NCI-H524 treated with DMSO at 0.1 percent for 48 hours (cell line): ENCODE measurements at regions not wholly inside any gene's neighbourhood (a gene's known extent, or its start where the extent isn't known, plus 50 kb on each side); places are given as distances from the start of the nearest gene placed in this dataset.
A peak's percentile ranks its signal among the peaks of the same experiment; 100 is the strongest.
"Not testable (repeated sequence)": the region's sequence is repeated elsewhere in the genome, so short reads cannot be mapped to it uniquely, and the experiment has no call there.

Experiments used
- DNase-seq: peaks from one replicate; lab custom pipeline; 2025; lab: John Stamatoyannopoulos, UW

DNA sequence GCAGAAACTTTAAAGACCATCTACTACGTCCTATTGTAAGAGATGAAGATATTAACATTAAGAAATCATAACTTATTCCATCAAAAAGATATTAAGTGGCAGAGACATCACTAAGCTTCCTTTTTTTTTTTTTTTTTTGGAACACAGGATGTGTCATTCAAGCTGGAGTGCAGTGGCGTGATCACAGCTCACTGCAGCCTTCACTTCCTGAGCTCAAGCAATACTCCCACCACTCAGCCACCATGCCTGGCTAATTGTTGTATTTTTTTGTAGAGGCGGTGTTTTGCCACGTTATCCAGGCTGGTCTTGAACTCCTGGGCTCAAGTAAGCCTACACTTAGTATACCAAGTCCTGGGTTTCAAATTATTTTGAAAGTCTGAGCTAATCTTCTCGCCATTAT lies 169.7 kb upstream of the KCTD7 start:
- not testable (repeated sequence) for DNase-seq

DNA sequence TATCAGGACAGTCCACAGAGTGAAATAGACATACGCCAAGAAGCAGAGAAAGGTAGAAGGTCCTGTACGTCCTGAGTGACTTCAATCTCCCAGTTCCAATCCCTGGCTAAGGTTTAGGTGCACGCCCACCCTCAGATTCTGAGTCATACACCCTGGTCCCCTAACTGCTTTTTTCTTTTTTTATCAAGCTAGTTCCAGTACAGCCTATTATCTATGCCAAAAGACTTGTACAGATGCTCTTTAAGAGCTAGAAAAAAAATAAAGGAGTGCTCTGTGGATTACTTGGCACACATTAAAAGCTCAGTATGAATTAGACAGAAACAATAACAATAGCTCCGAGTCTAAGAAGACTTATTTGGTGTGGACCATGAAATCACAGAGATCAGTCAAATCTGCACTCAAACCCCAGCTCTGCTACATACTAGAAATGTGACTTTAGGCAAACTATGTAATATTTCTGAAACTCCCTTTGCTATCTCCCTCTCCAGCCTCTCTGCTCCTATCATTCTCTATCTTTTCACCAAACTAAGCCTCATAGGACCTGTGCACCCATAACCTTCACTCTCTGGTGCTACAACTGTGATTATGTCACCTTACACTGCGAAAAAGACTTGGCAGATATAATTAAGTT lies 168.8 kb upstream of the KCTD7 start:
- DNase-seq = not testable (repeated sequence)

DNA sequence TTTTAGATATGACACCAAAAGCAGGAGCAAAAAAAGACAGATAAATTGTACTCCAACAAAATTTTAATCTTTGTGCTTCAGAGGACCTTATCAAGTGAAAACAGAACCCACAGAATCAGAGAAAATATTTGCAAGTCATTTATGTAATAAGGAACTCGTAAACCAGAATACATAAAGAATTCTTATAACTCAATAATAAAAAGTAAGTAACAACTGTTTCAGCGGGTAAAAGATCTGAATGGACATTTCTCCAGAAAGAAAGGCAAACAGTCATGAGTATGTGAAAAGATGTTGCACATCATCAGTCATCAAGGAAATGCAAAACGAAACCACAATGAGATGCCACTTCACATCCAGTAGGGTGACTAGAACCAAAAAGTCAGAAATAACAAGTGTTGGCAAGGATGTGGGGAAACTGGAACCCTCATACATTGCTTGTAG lies 167.7 kb upstream of the KCTD7 start:
- no peak for DNase-seq

DNA sequence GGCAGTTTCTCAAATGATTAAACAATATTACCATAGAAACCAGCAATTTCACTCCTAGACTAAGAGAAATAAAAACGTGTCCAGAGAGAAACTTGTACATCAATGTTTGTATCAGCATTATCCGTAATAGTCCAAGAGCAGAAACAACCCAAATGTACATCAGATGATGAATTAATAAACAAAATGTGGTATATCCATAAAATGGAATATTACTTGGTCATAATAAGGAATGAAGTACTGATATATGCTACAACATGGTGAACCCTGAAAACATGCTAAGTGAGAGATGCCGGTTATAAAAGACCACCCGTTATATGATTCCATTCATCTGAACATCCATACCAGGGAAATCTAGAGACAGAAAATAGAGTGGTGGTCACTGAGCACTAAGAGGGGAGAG lies 167.3 kb upstream of the KCTD7 start:
- not testable (repeated sequence) for DNase-seq

DNA sequence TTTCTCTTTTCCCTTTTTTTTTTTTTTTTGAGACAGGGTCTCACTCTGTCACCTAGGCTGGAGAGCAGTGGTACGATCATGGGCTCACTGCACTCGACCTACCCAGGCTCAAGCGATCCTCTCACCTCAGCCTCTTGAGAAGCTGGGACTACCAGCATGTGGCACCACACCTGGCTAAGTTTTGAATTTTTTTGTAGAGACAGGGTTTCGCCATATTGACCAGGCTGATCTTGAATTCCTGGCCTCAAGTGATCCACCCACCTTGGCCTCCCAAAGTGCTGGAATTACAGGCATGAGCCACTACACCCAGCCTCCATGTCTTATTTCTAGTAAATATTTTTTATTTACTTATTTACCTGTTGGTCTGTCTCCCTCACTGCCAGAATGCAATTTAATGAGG lies 165.8 kb upstream of the KCTD7 start:
- not testable (repeated sequence) for DNase-seq

- no peak for DNase-seq
These were observed 164.6 kb upstream of the KCTD7 start for GRCh38 chr7:66464059-66464458.

DNA sequence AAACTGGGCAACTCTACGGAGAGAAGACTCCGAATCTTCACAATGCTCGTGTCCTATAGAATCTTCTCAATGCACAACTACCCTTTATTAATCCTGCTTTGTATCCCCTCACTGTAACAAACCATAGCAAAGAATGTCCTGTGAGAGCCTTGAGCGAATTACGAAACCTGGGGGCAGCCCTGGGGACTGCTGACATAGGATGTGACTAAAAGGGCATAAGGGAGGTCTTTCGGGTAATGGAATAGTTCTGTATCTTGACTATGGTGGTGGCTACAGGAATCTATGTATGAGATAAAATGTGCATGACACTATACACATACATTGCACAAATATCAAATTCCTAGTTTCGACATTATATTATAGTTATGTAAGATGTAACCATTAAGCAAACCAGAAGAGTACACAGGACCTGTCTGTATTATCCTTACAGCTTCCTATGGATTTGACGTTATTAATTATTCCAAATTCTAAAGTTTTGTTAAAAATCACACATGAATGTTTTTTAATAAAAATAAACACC lies 162.5 kb upstream of the KCTD7 start:
- DNase-seq = no peak

- DNase-seq = no peak
These were observed 160.8 kb upstream of the KCTD7 start for GRCh38 chr7:66467887-66468286.

GRCh38 chr7:66473064-66473463 lies 155.6 kb upstream of the KCTD7 start:
- not testable (repeated sequence) for DNase-seq

DNA sequence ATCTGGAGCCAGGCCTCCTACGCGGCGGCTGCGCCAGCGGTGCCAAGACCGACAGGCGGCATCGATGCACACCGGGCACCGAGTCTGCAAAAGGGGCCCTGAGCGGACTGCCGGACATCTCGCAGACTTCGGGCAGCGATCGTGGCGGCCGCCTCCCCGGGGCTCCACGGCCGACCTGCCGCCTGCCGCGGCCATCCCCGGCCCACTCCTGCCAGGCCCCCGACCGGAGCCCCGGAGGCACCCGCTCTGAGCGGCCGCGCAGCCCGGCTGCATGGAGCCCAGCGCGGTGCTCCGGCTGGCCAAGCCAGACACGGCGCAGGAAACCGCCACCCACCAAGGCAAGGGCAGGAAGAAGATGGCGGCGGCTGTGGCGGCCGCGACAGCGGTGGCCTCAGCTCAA lies 154.2 kb upstream of the KCTD7 start:
- no peak for DNase-seq

GRCh38 chr7:66476056-66476455 lies 152.6 kb upstream of the KCTD7 start:
- DNase-seq = not testable (repeated sequence)

- DNase-seq = not testable (repeated sequence)
These were observed 150.8 kb upstream of the KCTD7 start for GRCh38 chr7:66477822-66478397.

- not testable (repeated sequence) for DNase-seq
These were observed 147.5 kb upstream of the KCTD7 start for GRCh38 chr7:66481229-66481628.

DNA sequence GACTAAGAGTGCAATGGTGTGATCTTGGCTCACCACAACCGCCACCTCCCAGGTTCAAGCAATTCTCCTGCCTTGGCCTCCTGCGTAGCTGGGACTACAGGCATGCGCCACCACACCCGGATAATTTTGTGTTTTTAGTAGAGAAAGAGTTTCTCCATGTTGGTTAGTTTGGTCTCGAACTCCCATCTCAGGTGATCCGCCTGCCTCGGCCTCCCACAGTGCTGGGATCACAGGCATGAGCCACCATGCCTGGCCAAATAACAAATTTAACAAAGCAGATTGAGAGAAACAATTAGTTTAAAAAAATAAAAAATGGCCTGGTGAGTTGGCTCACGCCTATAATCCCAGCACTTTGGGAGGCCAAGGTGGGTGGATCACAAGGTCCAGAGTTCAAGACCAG lies 139.6 kb upstream of the KCTD7 start:
- not testable (repeated sequence) for DNase-seq

- not testable (repeated sequence) for DNase-seq
These were observed 138.9 kb upstream of the KCTD7 start for GRCh38 chr7:66489741-66490140.

DNA sequence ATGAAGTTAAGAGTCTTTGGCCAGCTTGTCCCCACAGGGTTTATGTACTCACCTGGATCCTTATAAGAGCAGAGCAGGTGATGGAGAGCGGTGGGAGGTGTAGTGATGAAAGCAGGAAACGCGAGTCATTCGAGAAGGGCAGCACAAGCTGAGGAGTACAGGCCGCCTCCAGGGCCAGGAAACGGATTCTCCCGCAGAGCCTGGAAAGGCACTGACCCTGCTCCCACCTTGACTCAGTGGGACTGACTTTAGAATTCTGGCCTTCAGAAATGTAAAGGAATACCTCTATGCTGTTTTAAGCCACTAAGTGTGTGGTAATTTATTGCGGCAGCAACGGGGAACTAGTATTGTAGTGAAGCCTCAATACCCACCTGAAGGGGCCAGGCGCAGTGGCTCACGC lies 137.7 kb upstream of the KCTD7 start:
- DNase-seq = not testable (repeated sequence)

- not testable (repeated sequence) for DNase-seq
These were observed 136.3 kb upstream of the KCTD7 start for GRCh38 chr7:66492405-66492804.

DNA sequence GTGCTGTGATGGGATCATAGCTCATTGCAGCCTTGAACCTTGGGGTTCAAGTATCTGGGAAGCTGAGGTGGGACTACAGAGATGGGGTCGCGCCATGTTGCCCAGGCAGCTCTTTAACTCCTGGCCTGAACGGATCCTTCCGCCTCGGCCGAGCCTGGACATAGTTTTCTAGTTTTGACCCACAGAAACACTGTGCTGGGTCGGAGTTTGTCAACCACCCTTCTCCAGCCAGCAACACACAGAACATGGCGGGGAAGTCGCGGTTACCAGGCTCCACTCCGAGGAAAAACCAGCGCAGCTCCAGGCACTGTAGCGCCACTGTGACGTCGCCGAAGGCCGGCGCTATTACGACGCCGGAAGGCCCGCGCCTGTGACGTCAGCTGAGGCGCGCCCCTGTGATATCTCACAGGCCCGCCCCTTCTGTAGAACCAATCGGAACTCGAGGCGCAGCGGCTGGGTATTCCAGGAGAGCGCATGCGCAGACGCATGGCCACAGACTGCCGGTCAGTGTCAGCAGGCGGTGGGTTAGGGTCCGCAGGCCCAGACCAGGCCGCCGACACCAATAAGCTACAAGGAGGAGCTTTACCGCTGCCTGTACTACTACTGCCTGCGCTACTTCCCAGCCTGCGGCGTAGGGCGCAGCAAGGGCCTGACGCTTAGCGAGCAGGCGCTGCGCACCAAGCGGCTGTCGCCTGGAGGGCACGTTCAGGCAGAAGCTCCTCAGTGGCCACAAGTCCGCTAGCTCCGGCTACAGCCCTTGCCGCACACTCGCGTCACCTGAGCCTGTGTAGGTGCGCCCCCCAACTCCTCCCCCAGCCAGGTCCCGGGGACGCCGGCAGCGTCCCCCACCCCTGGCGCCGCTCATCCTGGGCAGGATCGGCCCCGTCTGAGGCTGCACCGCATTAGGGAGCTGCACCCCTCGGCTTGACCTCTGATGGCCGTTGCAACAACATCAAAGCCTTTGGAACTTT lies 135.2 kb upstream of the KCTD7 start:
- DNase-seq = peak; percentile 84

DNA sequence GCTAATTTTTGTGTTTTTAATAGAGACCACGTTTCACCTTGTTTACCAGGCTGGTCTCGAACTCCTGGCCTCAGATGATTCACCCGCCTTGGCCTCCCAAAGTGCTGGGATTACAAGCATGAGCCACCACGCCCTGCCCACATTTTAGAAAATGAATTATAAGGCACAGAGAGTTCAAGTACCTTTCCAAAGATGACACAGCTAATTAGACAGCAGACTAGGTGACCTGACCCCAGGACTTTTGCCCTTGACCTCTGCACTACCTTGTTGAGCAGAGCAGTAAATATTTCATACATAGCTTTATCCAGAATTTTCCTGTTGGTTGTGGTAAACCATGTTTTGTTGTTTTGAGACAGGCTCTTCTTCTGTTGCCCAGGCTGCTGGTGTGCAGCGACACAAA lies 131.3 kb upstream of the KCTD7 start:
- DNase-seq = no peak

DNA sequence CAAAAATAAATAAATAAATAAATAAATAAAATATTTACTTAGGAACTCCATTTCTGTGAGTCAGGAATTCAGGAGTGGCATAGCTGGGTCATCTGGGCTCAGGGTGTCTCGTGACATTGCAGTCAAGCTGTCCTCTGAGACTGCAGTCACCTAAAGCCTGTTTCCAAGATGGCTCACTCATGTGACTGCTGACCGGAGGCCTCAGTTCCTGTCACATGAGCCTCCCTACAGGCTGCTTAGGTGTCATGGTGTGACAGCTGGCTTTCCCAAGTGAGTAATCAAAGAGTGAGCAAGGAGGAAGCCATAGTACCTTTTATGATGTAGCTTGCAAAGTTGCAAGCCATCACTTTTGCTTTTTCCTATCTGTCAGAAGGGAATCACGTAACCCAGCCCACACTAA lies 128.6 kb upstream of the KCTD7 start:
- DNase-seq = no peak

GRCh38 chr7:66502230-66503035 lies 126.2 kb upstream of the KCTD7 start:
- DNase-seq = no peak

DNA sequence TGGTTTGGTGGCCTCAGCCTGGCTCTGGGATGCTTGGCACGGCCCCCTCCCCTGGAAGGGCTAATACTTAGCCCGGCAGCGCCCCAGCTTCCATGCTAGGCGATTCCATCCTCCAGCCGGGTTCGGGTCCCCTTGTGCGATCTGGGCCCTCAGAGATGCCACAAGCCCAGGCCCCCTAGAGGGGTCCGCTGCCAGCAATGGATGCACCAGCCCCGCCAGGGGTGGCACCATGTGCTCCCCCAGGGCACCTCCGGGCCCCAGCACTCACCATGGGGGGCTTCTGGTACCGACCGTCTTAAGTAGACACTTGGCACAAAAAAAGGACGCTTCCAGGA lies 125.7 kb upstream of the KCTD7 start:
- DNase-seq = no peak
